SU-DHL-6 (cell line): ENCODE measurements at regions not wholly inside any gene's neighbourhood (a gene's known extent, or its start where the extent isn't known, plus 50 kb on each side); places are given as distances from the start of the nearest gene placed in this dataset.

ENCODE experiments used
- H2AFZ ChIP-seq: fragments of 200-600 bp; sonication (generic); 2 replicates; pipeline ENCODE4 v1.6.1; 2014; ENCODE audit warnings: low read depth, mild to moderate bottlenecking, moderate library complexity, mixed read lengths, antibody characterized with exemption, low read length; ENCODE audit not compliant: severe bottlenecking
- H3F3A ChIP-seq: fragments of 200-600 bp; shearing (Covaris generic); 2 replicates; pipeline ENCODE4 v1.6.0; 2016; ENCODE audit warnings: antibody characterized with exemption, mild to moderate bottlenecking; ENCODE audit not compliant: insufficient read depth
- H3K27ac ChIP-seq: fragments of 200-600 bp; sonication (generic); 2 replicates; pipeline ENCODE4 v1.5.1; 2016; ENCODE audit warnings: low read depth, mild to moderate bottlenecking, low read length, moderate library complexity, mixed read lengths
- H3K27me3 ChIP-seq: fragments of 200-600 bp; sonication (generic), shearing (Covaris generic); 2 replicates; pipeline ENCODE4 v1.6.0; 2014; ENCODE audit warnings: mild to moderate bottlenecking, low read length
- H3K36me3 ChIP-seq: fragments of 200-600 bp; sonication (generic); 2 replicates; pipeline ENCODE4 v1.6.1; 2014; ENCODE audit warnings: mild to moderate bottlenecking, low read length, mixed read lengths
- H3K4me2 ChIP-seq: fragments of 300-600, 200-600 bp; shearing (Covaris generic), sonication (generic); 2 replicates; pipeline ENCODE4 v1.6.0; 2014; ENCODE audit warnings: low read length, low read depth, mild to moderate bottlenecking; ENCODE audit not compliant: poor library complexity, severe bottlenecking
- H3K4me3 ChIP-seq: fragments of 200-600 bp; sonication (generic); 2 replicates; pipeline ENCODE4 v1.5.1; 2014; ENCODE audit warnings: antibody characterized with exemption, low read length, mild to moderate bottlenecking, mixed read lengths; ENCODE audit not compliant: insufficient read depth, poor library complexity, severe bottlenecking
- H3K79me2 ChIP-seq: fragments of 200-600 bp; sonication (generic); 2 replicates; pipeline ENCODE4 v1.6.1; 2014; ENCODE audit warnings: mild to moderate bottlenecking, low read length, moderate library complexity; ENCODE audit not compliant: insufficient read depth
- H3K9ac ChIP-seq: fragments of 200-600 bp; sonication (generic); 2 replicates; pipeline ENCODE4 v1.7.0; 2014; ENCODE audit warnings: mild to moderate bottlenecking, low read length
- H3K9me2 ChIP-seq: fragments of 200-600 bp; sonication (generic); replicated peaks from 2 replicates; pipeline ENCODE4 v1.6.1; 2014; ENCODE audit warnings: low read length; ENCODE audit not compliant: insufficient read depth
- H3K9me3 ChIP-seq: fragments of 200-600 bp; sonication (generic); 2 replicates; pipeline ENCODE4 v1.6.1; 2014; ENCODE audit warnings: low read length, mixed read lengths; ENCODE audit not compliant: insufficient read depth
- H4K20me1 ChIP-seq: fragments of 200-600 bp; sonication (generic); 2 replicates; pipeline ENCODE4 v1.6.1; 2014; ENCODE audit warnings: low read depth, mild to moderate bottlenecking, antibody characterized with exemption, low read length, moderate library complexity, mixed read lengths
- EZH2phosphoT487 ChIP-seq: fragments of 200-600 bp; sonication (generic), shearing (Covaris generic); conservative IDR thresholded peaks from 2 replicates; pipeline ENCODE4 v1.6.1; 2018; ENCODE audit warnings: mild to moderate bottlenecking, antibody characterized with exemption, low read length, moderate library complexity, mixed read lengths
- TF ChIP-seq, protein P1 (sequence below): fragments of 200-600 bp; sonication (generic); IDR thresholded peaks from one replicate; pipeline ENCODE4 v1.5.1; 2017; ENCODE audit warnings: antibody characterized with exemption, mild to moderate bottlenecking, low read length, moderate library complexity; ENCODE audit not compliant: insufficient read depth, poor library complexity, severe bottlenecking

DNA sequence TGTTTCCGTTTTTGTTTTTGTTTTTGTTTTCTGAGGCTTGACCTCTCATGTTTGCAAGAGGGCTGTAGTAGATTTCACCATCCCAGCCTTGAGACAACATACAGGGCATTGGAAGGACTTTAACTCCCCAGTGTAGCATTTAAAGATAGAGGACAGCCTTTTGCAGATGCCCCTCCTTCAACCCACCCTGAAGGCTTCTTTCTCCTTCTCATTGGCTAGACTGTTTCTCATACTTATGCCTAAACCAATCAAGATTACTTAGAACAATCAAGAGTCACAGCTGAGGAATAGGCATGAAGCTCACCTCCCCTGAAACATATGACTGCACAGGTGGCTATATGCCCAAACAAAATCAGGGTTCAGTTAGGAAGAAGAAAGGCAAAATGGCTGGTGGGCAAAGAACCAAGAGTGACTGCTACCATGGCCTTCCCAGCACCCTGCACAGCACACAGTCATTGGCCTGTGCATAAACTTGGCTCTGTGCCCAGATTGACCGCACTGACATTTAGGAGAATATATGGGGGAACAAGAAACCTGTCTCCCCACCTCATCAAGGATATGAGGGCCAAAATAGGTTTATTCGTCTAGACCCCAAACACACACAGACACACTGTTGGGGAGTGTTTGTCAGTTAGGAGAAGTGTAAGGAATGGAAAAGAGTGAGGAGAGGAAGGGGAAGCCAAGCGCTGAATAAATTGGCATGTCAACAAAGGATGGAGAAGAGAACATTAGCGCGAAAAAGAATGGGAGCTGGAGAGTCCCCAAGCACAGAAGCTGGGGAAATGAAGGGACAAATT lies 137.3 kb upstream of the RANBP3L start:
- no peak overlapping the region for H3K4me3 ChIP-seq
- H3K27me3 ChIP-seq: no peaks in the 10 kb centered on the region
- H3K9ac ChIP-seq: no peak overlapping the region
- no peak overlapping the region for H3K27ac ChIP-seq
- no peaks in the 10 kb centered on the region for H3K79me2 ChIP-seq
- no peaks in the 10 kb centered on the region for H3K9me2 ChIP-seq
- no peaks in the 10 kb centered on the region for H3F3A ChIP-seq
- H3K4me2 ChIP-seq: no peak overlapping the region
- no peak overlapping the region for H2AFZ ChIP-seq
- no peaks in the 10 kb centered on the region for H3K36me3 ChIP-seq
- no peaks in the 10 kb centered on the region for H3K9me3 ChIP-seq
- no peaks in the 10 kb centered on the region for H4K20me1 ChIP-seq
- no peak for TF ChIP-seq EZH2phosphoT487
- TF ChIP-seq, protein P1, sequence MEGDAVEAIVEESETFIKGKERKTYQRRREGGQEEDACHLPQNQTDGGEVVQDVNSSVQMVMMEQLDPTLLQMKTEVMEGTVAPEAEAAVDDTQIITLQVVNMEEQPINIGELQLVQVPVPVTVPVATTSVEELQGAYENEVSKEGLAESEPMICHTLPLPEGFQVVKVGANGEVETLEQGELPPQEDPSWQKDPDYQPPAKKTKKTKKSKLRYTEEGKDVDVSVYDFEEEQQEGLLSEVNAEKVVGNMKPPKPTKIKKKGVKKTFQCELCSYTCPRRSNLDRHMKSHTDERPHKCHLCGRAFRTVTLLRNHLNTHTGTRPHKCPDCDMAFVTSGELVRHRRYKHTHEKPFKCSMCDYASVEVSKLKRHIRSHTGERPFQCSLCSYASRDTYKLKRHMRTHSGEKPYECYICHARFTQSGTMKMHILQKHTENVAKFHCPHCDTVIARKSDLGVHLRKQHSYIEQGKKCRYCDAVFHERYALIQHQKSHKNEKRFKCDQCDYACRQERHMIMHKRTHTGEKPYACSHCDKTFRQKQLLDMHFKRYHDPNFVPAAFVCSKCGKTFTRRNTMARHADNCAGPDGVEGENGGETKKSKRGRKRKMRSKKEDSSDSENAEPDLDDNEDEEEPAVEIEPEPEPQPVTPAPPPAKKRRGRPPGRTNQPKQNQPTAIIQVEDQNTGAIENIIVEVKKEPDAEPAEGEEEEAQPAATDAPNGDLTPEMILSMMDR: no peak

DNA sequence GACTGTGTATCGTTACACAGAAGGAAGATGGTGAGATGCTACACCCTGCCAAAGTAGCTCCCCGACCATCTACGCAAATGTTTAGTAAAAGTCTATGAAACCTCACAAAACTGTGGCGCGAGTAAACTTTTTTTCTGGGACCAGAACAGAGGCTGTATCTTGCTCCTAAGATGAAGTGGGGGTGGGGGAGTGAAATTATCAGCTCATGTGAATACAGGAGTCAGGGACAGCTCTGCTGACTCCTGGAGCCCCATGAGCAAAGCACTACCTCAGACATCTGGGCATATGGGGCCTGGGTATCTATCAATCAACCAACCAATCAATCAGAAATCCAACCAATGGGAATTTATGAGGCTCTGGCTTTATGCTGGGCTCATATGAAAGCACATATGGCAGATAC lies 138.6 kb upstream of the RANBP3L start:
- no peak overlapping the region for H3K9ac ChIP-seq
- no peaks in the 10 kb centered on the region for H3K27me3 ChIP-seq
- H3K9me2 ChIP-seq: no peaks in the 10 kb centered on the region
- no peak overlapping the region for H2AFZ ChIP-seq
- TF ChIP-seq, protein P1: no peak
- TF ChIP-seq EZH2phosphoT487: no peak
- H3K79me2 ChIP-seq: no peaks in the 10 kb centered on the region
- H3K9me3 ChIP-seq: no peaks in the 10 kb centered on the region
- H3F3A ChIP-seq: no peaks in the 10 kb centered on the region
- H3K4me2 ChIP-seq: no peak overlapping the region
- H3K4me3 ChIP-seq: no peak overlapping the region
- H4K20me1 ChIP-seq: no peaks in the 10 kb centered on the region
- H3K27ac ChIP-seq: no peak overlapping the region
- H3K36me3 ChIP-seq: no peaks in the 10 kb centered on the region

DNA sequence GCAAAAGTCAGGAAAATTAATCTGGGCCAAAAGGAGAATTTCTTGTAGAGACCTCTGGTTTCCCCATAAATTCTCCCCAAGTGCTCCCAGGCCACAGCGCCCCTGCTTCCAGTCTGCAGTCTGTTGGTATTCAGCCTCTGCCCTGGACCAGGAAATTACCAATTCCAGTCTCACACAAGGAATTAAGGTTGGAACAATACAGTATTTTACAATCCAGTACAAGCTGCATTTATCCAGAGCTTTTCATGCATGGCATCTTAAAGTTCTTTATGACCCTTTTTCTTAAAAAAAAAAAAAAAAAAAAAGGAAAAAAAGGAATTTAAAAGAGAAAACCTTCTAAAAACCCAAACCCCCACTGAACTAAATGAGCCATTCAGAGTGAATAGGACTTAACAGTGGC lies 139.6 kb upstream of the RANBP3L start:
- H3K9ac ChIP-seq: no peak overlapping the region
- H3K9me2 ChIP-seq: no peaks in the 10 kb centered on the region
- H3K79me2 ChIP-seq: no peaks in the 10 kb centered on the region
- TF ChIP-seq, protein P1: no peak
- TF ChIP-seq EZH2phosphoT487: no peak
- no peak overlapping the region for H2AFZ ChIP-seq
- no peak overlapping the region for H3K4me3 ChIP-seq
- H3K9me3 ChIP-seq: no peaks in the 10 kb centered on the region
- H3F3A ChIP-seq: no peaks in the 10 kb centered on the region
- no peaks in the 10 kb centered on the region for H3K27me3 ChIP-seq
- H3K4me2 ChIP-seq: no peak overlapping the region
- H3K27ac ChIP-seq: no peak overlapping the region
- no peaks in the 10 kb centered on the region for H3K36me3 ChIP-seq
- no peaks in the 10 kb centered on the region for H4K20me1 ChIP-seq
